ENCODE measurements at regions not wholly inside any gene's neighbourhood (a gene's known extent, or its start where the extent isn't known, plus 50 kb on each side); places are given as distances from the start of the nearest gene placed in this dataset.
"Not testable (repeated sequence)": the region's sequence is repeated elsewhere in the genome, so short reads cannot be mapped to it uniquely, and the experiment has no call there.

DNA sequence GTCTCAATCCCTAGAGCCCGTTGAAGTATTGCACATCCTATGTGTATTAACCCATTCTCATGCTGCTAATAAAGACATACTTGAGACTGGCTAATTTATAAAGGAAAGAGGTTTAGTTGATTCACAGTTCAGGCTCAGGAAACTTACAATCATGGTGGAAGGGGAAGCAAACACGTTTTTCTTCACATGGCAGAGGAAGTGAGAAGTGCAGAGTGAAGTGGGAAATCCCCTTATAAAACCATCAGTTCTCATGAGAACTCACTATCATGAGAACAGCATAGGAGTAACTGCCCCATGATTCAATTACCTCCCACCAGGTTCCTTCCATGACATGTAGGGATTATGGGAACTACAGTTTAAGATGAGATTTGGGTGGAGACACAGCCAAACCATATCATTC lies 195.3 kb downstream of the TMEM200A start:
- TF ChIP-seq, protein P1, sequence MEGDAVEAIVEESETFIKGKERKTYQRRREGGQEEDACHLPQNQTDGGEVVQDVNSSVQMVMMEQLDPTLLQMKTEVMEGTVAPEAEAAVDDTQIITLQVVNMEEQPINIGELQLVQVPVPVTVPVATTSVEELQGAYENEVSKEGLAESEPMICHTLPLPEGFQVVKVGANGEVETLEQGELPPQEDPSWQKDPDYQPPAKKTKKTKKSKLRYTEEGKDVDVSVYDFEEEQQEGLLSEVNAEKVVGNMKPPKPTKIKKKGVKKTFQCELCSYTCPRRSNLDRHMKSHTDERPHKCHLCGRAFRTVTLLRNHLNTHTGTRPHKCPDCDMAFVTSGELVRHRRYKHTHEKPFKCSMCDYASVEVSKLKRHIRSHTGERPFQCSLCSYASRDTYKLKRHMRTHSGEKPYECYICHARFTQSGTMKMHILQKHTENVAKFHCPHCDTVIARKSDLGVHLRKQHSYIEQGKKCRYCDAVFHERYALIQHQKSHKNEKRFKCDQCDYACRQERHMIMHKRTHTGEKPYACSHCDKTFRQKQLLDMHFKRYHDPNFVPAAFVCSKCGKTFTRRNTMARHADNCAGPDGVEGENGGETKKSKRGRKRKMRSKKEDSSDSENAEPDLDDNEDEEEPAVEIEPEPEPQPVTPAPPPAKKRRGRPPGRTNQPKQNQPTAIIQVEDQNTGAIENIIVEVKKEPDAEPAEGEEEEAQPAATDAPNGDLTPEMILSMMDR (IDR thresholded peaks at IDR 0.05): not testable (repeated sequence)
- TF ChIP-seq EZH2 (IDR thresholded peaks at IDR 0.05): not testable (repeated sequence)
